HL-60 (cell line): ENCODE measurements at regions not wholly inside any gene's neighbourhood (a gene's known extent, or its start where the extent isn't known, plus 50 kb on each side); places are given as distances from the start of the nearest gene placed in this dataset.

Experiments used
- DNase-seq, 2 experiments: peaks; one replicate each; pipeline ENCODE4 v3.0.0-alpha.2; 2010 to 2020; ENCODE audit warnings: low read depth in 1 of 2, low spot score in 1 of 2
- H3K27ac ChIP-seq: fragments of 250-450 bp; sonication (Bioruptor Pico); replicated peaks from 2 replicates; pipeline ENCODE4 v1.5.1; 2020; ENCODE audit warnings: mild to moderate bottlenecking, moderate library complexity
- H3K27me3 ChIP-seq: fragments of 250-450 bp; sonication (Bioruptor Pico); 2 replicates; pipeline ENCODE4 v1.5.1; 2021; ENCODE audit warnings: mild to moderate bottlenecking, moderate library complexity; ENCODE audit not compliant: insufficient read depth, poor library complexity, severe bottlenecking
- H3K4me3 ChIP-seq: replicated peaks from 2 replicates; pipeline ENCODE4 v1.5.1; 2011; ENCODE audit warnings: mild to moderate bottlenecking, control low read depth, low read length; ENCODE audit not compliant: insufficient read depth
- GABPA ChIP-seq: IDR thresholded peaks from 2 replicates; pipeline ENCODE4 v1.6.1; 2012; ENCODE audit warnings: low read depth
- POLR2AphosphoS5 ChIP-seq: IDR thresholded peaks from 2 replicates; pipeline ENCODE4 v1.6.1; 2012; ENCODE audit warnings: low read depth
- SPI1 ChIP-seq: IDR thresholded peaks from 2 replicates; pipeline ENCODE4 v1.6.1; 2012; ENCODE audit warnings: low read depth, mild to moderate bottlenecking, borderline replicate concordance
- TF ChIP-seq, protein P1 (sequence below): IDR thresholded peaks from one replicate; pipeline ENCODE4 v1.5.1; 2011; ENCODE audit warnings: low read length, control low read depth, inconsistent platforms; ENCODE audit not compliant: insufficient read depth
- TF ChIP-seq, protein P2 (sequence below): IDR thresholded peaks from 2 replicates; pipeline ENCODE4 v1.6.1; 2012; ENCODE audit warnings: low read depth; ENCODE audit not compliant: insufficient replicate concordance

DNA sequence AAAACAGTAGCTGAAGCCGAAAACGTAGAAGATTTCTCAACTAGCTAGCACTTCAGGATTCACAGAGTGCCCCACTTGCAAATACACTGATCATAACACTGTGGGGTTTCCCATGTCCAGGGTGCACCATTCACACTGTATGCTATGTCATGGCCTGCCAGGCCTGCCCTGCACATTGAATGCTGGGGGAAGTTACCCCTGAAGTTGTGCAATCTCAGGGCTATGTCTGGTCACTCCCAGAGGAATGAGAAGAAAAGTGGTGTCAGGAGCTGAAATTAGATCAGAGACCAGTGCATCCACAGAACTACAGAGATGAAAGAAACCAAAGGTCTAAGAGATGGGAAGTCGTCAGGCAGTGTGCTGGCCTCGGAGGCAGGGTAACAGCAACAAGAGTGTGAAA, 196.8 kb downstream of the RAP2A start:
- Histone ChIP-seq H3K27me3 (peaks cover 5% of the 10 kb centered on the region), H3K4me3 (no peak overlapping the region), H3K27ac (no peak overlapping the region)
- TF ChIP-seq, protein P1, sequence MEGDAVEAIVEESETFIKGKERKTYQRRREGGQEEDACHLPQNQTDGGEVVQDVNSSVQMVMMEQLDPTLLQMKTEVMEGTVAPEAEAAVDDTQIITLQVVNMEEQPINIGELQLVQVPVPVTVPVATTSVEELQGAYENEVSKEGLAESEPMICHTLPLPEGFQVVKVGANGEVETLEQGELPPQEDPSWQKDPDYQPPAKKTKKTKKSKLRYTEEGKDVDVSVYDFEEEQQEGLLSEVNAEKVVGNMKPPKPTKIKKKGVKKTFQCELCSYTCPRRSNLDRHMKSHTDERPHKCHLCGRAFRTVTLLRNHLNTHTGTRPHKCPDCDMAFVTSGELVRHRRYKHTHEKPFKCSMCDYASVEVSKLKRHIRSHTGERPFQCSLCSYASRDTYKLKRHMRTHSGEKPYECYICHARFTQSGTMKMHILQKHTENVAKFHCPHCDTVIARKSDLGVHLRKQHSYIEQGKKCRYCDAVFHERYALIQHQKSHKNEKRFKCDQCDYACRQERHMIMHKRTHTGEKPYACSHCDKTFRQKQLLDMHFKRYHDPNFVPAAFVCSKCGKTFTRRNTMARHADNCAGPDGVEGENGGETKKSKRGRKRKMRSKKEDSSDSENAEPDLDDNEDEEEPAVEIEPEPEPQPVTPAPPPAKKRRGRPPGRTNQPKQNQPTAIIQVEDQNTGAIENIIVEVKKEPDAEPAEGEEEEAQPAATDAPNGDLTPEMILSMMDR, result no peak
- TF ChIP-seq POLR2AphosphoS5 (no peak), SPI1 (no peak), GABPA (no peak)
- TF ChIP-seq, protein P2, sequence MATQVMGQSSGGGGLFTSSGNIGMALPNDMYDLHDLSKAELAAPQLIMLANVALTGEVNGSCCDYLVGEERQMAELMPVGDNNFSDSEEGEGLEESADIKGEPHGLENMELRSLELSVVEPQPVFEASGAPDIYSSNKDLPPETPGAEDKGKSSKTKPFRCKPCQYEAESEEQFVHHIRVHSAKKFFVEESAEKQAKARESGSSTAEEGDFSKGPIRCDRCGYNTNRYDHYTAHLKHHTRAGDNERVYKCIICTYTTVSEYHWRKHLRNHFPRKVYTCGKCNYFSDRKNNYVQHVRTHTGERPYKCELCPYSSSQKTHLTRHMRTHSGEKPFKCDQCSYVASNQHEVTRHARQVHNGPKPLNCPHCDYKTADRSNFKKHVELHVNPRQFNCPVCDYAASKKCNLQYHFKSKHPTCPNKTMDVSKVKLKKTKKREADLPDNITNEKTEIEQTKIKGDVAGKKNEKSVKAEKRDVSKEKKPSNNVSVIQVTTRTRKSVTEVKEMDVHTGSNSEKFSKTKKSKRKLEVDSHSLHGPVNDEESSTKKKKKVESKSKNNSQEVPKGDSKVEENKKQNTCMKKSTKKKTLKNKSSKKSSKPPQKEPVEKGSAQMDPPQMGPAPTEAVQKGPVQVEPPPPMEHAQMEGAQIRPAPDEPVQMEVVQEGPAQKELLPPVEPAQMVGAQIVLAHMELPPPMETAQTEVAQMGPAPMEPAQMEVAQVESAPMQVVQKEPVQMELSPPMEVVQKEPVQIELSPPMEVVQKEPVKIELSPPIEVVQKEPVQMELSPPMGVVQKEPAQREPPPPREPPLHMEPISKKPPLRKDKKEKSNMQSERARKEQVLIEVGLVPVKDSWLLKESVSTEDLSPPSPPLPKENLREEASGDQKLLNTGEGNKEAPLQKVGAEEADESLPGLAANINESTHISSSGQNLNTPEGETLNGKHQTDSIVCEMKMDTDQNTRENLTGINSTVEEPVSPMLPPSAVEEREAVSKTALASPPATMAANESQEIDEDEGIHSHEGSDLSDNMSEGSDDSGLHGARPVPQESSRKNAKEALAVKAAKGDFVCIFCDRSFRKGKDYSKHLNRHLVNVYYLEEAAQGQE, result no peak
- DNase-seq, result no peak

GRCh38 chr13:97631158-97631557, 197.2 kb downstream of the RAP2A start:
- no peak overlapping the region for H3K4me3 ChIP-seq
- DNase-seq, result no peak
- peaks cover 5% of the 10 kb centered on the region for H3K27me3 ChIP-seq
- no peak overlapping the region for H3K27ac ChIP-seq
- TF ChIP-seq POLR2AphosphoS5 (no peak), SPI1 (no peak), GABPA (no peak)
- TF ChIP-seq, protein P1, result no peak
- TF ChIP-seq, protein P2, result no peak

DNA sequence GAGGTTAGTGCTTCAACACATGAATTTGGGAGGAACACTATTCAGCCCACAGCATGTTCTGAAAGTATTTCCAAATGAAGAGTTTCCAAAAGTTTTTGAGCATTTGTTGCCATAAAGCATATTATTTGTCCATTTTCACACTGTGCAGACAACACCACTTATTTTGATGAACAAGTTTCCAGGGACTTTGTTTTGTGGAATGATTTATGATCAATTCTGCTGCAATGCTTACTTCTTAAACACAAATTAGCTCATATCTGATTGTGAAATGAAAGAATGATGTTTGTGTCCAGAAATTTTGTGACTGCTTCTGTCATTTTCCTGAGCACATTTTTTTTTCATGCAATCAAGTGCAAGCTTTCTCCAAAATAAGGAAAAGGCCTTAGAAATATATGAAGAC, 205.3 kb downstream of the RAP2A start:
- Histone ChIP-seq H3K27ac (no peak overlapping the region), H3K27me3 (no peaks in the 10 kb centered on the region)
- TF ChIP-seq GABPA, result no peak
- no peak for TF ChIP-seq POLR2AphosphoS5
- no peak for TF ChIP-seq SPI1
- TF ChIP-seq, protein P1, result no peak
- TF ChIP-seq, protein P2, result no peak

More for the DNA sequence above, 205.3 kb downstream of the RAP2A start:
- no peak for DNase-seq
- H3K4me3 ChIP-seq, result no peak overlapping the region
